ENCODE measurements at regions not wholly inside any gene's neighbourhood (a gene's known extent, or its start where the extent isn't known, plus 50 kb on each side); places are given as distances from the start of the nearest gene placed in this dataset.

GRCh38 chr5:174383210-174384167 lies 338.0 kb downstream of the NSG2 start:
- Mint-ChIP-seq H3K36me3 (ENCODE audit: low read depth) (no peaks in the 10 kb centered on the region), H3K27me3 (peaks cover 12% of the 10 kb centered on the region), H3K27ac (no peak overlapping the region)

GRCh38 chr5:174384509-174384947 lies 339.0 kb downstream of the NSG2 start:
- Mint-ChIP-seq H3K4me3 (no peak overlapping the region), H3K36me3 (ENCODE audit: low read depth) (no peaks in the 10 kb centered on the region), H3K27ac (no peak overlapping the region), H3K27me3 (peaks cover 17% of the 10 kb centered on the region), H3K4me1 (ENCODE audit: low read depth) (no peaks in the 10 kb centered on the region), H3K9me3 (no peaks in the 10 kb centered on the region)

More at GRCh38 chr5:174383210-174384167, 338.0 kb downstream of the NSG2 start:
- Mint-ChIP-seq H3K4me1 (ENCODE audit: low read depth) (no peaks in the 10 kb centered on the region), H3K4me3 (no peak overlapping the region), H3K9me3 (no peaks in the 10 kb centered on the region)

- no peaks in the 10 kb centered on the region for H3K9me3 Mint-ChIP-seq
- no peaks in the 10 kb centered on the region for H3K36me3 Mint-ChIP-seq (ENCODE audit: low read depth)
- H3K4me1 Mint-ChIP-seq (ENCODE audit: low read depth) = no peaks in the 10 kb centered on the region
- no peak overlapping the region for H3K27ac Mint-ChIP-seq
- peaks cover 17% of the 10 kb centered on the region for H3K27me3 Mint-ChIP-seq
- H3K4me3 Mint-ChIP-seq = no peak overlapping the region
These were observed 338.1 kb upstream of the MSX2 start for GRCh38 chr5:174386306-174386705.

- Mint-ChIP-seq H3K36me3 (ENCODE audit: low read depth) (no peaks in the 10 kb centered on the region), H3K4me1 (ENCODE audit: low read depth) (no peaks in the 10 kb centered on the region), H3K4me3 (no peak overlapping the region), H3K27me3 (peaks cover 17% of the 10 kb centered on the region), H3K9me3 (no peaks in the 10 kb centered on the region), H3K27ac (no peak overlapping the region)
These were observed 337.5 kb upstream of the MSX2 start for GRCh38 chr5:174386846-174387245.

- Mint-ChIP-seq H3K27me3 (peaks cover 17% of the 10 kb centered on the region), H3K36me3 (ENCODE audit: low read depth) (no peaks in the 10 kb centered on the region), H3K9me3 (no peaks in the 10 kb centered on the region), H3K27ac (no peak overlapping the region), H3K4me1 (ENCODE audit: low read depth) (no peaks in the 10 kb centered on the region), H3K4me3 (no peak overlapping the region)
These were observed 336.9 kb upstream of the MSX2 start for GRCh38 chr5:174387448-174387847.

- Mint-ChIP-seq H3K4me1 (ENCODE audit: low read depth) (no peaks in the 10 kb centered on the region), H3K27me3 (peaks cover 5% of the 10 kb centered on the region), H3K36me3 (ENCODE audit: low read depth) (no peaks in the 10 kb centered on the region), H3K9me3 (no peaks in the 10 kb centered on the region), H3K4me3 (no peak overlapping the region), H3K27ac (no peak overlapping the region)
These were observed 331.5 kb upstream of the MSX2 start for GRCh38 chr5:174392892-174393291.

- H3K4me1 Mint-ChIP-seq (ENCODE audit: low read depth) = no peaks in the 10 kb centered on the region
- no peak overlapping the region for H3K27ac Mint-ChIP-seq
- H3K27me3 Mint-ChIP-seq = peaks cover 3% of the 10 kb centered on the region
- H3K36me3 Mint-ChIP-seq (ENCODE audit: low read depth) = no peaks in the 10 kb centered on the region
- no peak overlapping the region for H3K4me3 Mint-ChIP-seq
- no peaks in the 10 kb centered on the region for H3K9me3 Mint-ChIP-seq
These were observed 327.8 kb upstream of the MSX2 start for GRCh38 chr5:174396541-174396940.

- H3K4me1 Mint-ChIP-seq (ENCODE audit: low read depth) = no peaks in the 10 kb centered on the region
These were observed 327.2 kb upstream of the MSX2 start for GRCh38 chr5:174397206-174397605.

GRCh38 chr5:174398171-174398570 lies 326.2 kb upstream of the MSX2 start:
- peaks cover 3% of the 10 kb centered on the region for H3K27me3 Mint-ChIP-seq
- no peak overlapping the region for H3K27ac Mint-ChIP-seq
- no peaks in the 10 kb centered on the region for H3K9me3 Mint-ChIP-seq

More at GRCh38 chr5:174397206-174397605, 327.2 kb upstream of the MSX2 start:
- no peaks in the 10 kb centered on the region for H3K36me3 Mint-ChIP-seq (ENCODE audit: low read depth)
- no peaks in the 10 kb centered on the region for H3K9me3 Mint-ChIP-seq
- no peak overlapping the region for H3K4me3 Mint-ChIP-seq
- no peak overlapping the region for H3K27ac Mint-ChIP-seq
- peaks cover 3% of the 10 kb centered on the region for H3K27me3 Mint-ChIP-seq

GRCh38 chr5:174399411-174399810 lies 325.0 kb upstream of the MSX2 start:
- Mint-ChIP-seq H3K36me3 (ENCODE audit: low read depth) (no peaks in the 10 kb centered on the region), H3K27me3 (peaks cover 3% of the 10 kb centered on the region), H3K4me3 (no peak overlapping the region), H3K9me3 (no peaks in the 10 kb centered on the region), H3K4me1 (ENCODE audit: low read depth) (no peaks in the 10 kb centered on the region), H3K27ac (no peak overlapping the region)

More at GRCh38 chr5:174398171-174398570, 326.2 kb upstream of the MSX2 start:
- Mint-ChIP-seq H3K36me3 (ENCODE audit: low read depth) (no peaks in the 10 kb centered on the region), H3K4me3 (no peak overlapping the region), H3K4me1 (ENCODE audit: low read depth) (no peaks in the 10 kb centered on the region)

- peaks cover 3% of the 10 kb centered on the region for H3K27me3 Mint-ChIP-seq
- no peaks in the 10 kb centered on the region for H3K4me1 Mint-ChIP-seq (ENCODE audit: low read depth)
- H3K9me3 Mint-ChIP-seq = no peaks in the 10 kb centered on the region
- no peaks in the 10 kb centered on the region for H3K36me3 Mint-ChIP-seq (ENCODE audit: low read depth)
- H3K27ac Mint-ChIP-seq = no peak overlapping the region
- H3K4me3 Mint-ChIP-seq = no peak overlapping the region
These were observed 323.9 kb upstream of the MSX2 start for GRCh38 chr5:174400461-174400860.

GRCh38 chr5:174401793-174402192 lies 322.6 kb upstream of the MSX2 start:
- H3K9me3 Mint-ChIP-seq = no peaks in the 10 kb centered on the region
- H3K27me3 Mint-ChIP-seq = peaks cover 6% of the 10 kb centered on the region
- no peaks in the 10 kb centered on the region for H3K36me3 Mint-ChIP-seq (ENCODE audit: low read depth)

GRCh38 chr5:174402222-174402812 lies 322.1 kb upstream of the MSX2 start:
- Mint-ChIP-seq H3K9me3 (no peaks in the 10 kb centered on the region), H3K36me3 (ENCODE audit: low read depth) (no peaks in the 10 kb centered on the region), H3K27me3 (peaks cover 7% of the 10 kb centered on the region), H3K4me1 (ENCODE audit: low read depth) (no peaks in the 10 kb centered on the region), H3K27ac (no peak overlapping the region), H3K4me3 (no peak overlapping the region)

More at GRCh38 chr5:174401793-174402192, 322.6 kb upstream of the MSX2 start:
- H3K4me3 Mint-ChIP-seq = no peak overlapping the region
- H3K27ac Mint-ChIP-seq = no peak overlapping the region
- no peaks in the 10 kb centered on the region for H3K4me1 Mint-ChIP-seq (ENCODE audit: low read depth)

- peaks cover 15% of the 10 kb centered on the region for H3K27me3 Mint-ChIP-seq
- no peaks in the 10 kb centered on the region for H3K9me3 Mint-ChIP-seq
- H3K4me1 Mint-ChIP-seq (ENCODE audit: low read depth) = no peaks in the 10 kb centered on the region
- H3K4me3 Mint-ChIP-seq = no peak overlapping the region
- H3K36me3 Mint-ChIP-seq (ENCODE audit: low read depth) = no peaks in the 10 kb centered on the region
- H3K27ac Mint-ChIP-seq = no peak overlapping the region
These were observed 319.5 kb upstream of the MSX2 start for GRCh38 chr5:174404848-174405247.

GRCh38 chr5:174409070-174409469 lies 315.3 kb upstream of the MSX2 start:
- Mint-ChIP-seq H3K4me1 (ENCODE audit: low read depth) (no peaks in the 10 kb centered on the region), H3K36me3 (ENCODE audit: low read depth) (no peaks in the 10 kb centered on the region), H3K4me3 (no peak overlapping the region), H3K9me3 (no peaks in the 10 kb centered on the region), H3K27ac (no peak overlapping the region), H3K27me3 (peaks cover 20% of the 10 kb centered on the region)

All from stimulated activated naive CD8-positive, alpha-beta T cell treated with anti-CD3 and anti-CD28 coated beads, Interleukin-15, Interleukin-2, amounts not matched to agents 100 ng/mL and 50 ng/mL, for 24 hours (primary cell).